Liver (tissue), 3 donors: ENCODE measurements at regions not wholly inside any gene's neighbourhood (a gene's known extent, or its start where the extent isn't known, plus 50 kb on each side); places are given as distances from the start of the nearest gene placed in this dataset.

ENCODE experiments used
- ATF3 ChIP-seq: IDR thresholded peaks from 2 replicates; pipeline ENCODE4 v1.6.1; 2016; ENCODE audit warnings: antibody characterized with exemption
- JUND ChIP-seq, 2 donors: IDR thresholded peaks; 2 replicates each; pipeline ENCODE4 v1.6.1; 2016; ENCODE audit warnings: antibody characterized with exemption in 2 of 2
- NR2F2 ChIP-seq: IDR thresholded peaks from 2 replicates; pipeline ENCODE4 v1.6.1; 2016; ENCODE audit warnings: antibody characterized with exemption
- RAD21 ChIP-seq, 2 donors: IDR thresholded peaks; 2 replicates each; pipeline ENCODE4 v1.6.1; 2016; ENCODE audit warnings: antibody characterized with exemption in 2 of 2, mild to moderate bottlenecking in 2 of 2
- RXRA ChIP-seq, 2 donors: IDR thresholded peaks; 2 replicates each; pipeline ENCODE4 v1.6.1; 2017 to 2018; ENCODE audit warnings: antibody characterized with exemption in 2 of 2, mild to moderate bottlenecking in 1 of 2
- TAF1 ChIP-seq: conservative IDR thresholded peaks from 2 replicates; pipeline ENCODE4 v1.6.1; 2016; ENCODE audit warnings: antibody characterized with exemption, mild to moderate bottlenecking
- YY1 ChIP-seq: IDR thresholded peaks from 2 replicates; pipeline ENCODE4 v1.6.1; 2016; ENCODE audit warnings: antibody characterized with exemption, mild to moderate bottlenecking
- TF ChIP-seq, protein P1 (sequence below): fragments of 150-350 bp; IDR thresholded peaks from 2 replicates; pipeline ENCODE4 v1.5.1; 2017; ENCODE audit warnings: improper control_type of control experiment, low read depth, low read length; ENCODE audit not compliant: missing input control
- TF ChIP-seq, protein P2 (sequence below): IDR thresholded peaks from 2 replicates; pipeline ENCODE4 v1.6.1; 2016; ENCODE audit warnings: antibody characterized with exemption, mild to moderate bottlenecking
- donor health status: healthy.
- donor health status: healthy.

GRCh38 chr5:173395933-173396308 lies 67.7 kb upstream of the STC2 start:
- TF ChIP-seq RAD21 (IDR thresholded peaks at IDR 0.05) (no peak), YY1 (no peak), TAF1 (no peak), ATF3 (no peak), NR2F2 (no peak), JUND (IDR thresholded peaks at IDR 0.05) (no peak), RXRA (IDR thresholded peaks at IDR 0.05) (no peak)
- TF ChIP-seq, protein P1, sequence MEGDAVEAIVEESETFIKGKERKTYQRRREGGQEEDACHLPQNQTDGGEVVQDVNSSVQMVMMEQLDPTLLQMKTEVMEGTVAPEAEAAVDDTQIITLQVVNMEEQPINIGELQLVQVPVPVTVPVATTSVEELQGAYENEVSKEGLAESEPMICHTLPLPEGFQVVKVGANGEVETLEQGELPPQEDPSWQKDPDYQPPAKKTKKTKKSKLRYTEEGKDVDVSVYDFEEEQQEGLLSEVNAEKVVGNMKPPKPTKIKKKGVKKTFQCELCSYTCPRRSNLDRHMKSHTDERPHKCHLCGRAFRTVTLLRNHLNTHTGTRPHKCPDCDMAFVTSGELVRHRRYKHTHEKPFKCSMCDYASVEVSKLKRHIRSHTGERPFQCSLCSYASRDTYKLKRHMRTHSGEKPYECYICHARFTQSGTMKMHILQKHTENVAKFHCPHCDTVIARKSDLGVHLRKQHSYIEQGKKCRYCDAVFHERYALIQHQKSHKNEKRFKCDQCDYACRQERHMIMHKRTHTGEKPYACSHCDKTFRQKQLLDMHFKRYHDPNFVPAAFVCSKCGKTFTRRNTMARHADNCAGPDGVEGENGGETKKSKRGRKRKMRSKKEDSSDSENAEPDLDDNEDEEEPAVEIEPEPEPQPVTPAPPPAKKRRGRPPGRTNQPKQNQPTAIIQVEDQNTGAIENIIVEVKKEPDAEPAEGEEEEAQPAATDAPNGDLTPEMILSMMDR = no peak
- TF ChIP-seq, protein P2, sequence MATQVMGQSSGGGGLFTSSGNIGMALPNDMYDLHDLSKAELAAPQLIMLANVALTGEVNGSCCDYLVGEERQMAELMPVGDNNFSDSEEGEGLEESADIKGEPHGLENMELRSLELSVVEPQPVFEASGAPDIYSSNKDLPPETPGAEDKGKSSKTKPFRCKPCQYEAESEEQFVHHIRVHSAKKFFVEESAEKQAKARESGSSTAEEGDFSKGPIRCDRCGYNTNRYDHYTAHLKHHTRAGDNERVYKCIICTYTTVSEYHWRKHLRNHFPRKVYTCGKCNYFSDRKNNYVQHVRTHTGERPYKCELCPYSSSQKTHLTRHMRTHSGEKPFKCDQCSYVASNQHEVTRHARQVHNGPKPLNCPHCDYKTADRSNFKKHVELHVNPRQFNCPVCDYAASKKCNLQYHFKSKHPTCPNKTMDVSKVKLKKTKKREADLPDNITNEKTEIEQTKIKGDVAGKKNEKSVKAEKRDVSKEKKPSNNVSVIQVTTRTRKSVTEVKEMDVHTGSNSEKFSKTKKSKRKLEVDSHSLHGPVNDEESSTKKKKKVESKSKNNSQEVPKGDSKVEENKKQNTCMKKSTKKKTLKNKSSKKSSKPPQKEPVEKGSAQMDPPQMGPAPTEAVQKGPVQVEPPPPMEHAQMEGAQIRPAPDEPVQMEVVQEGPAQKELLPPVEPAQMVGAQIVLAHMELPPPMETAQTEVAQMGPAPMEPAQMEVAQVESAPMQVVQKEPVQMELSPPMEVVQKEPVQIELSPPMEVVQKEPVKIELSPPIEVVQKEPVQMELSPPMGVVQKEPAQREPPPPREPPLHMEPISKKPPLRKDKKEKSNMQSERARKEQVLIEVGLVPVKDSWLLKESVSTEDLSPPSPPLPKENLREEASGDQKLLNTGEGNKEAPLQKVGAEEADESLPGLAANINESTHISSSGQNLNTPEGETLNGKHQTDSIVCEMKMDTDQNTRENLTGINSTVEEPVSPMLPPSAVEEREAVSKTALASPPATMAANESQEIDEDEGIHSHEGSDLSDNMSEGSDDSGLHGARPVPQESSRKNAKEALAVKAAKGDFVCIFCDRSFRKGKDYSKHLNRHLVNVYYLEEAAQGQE = no peak
